GM21381 (cell line): ENCODE measurements at regions not wholly inside any gene's neighbourhood (a gene's known extent, or its start where the extent isn't known, plus 50 kb on each side); places are given as distances from the start of the nearest gene placed in this dataset.
A peak's percentile ranks its signal among the peaks of the same experiment; 100 is the strongest.
"Not testable (repeated sequence)": the region's sequence is repeated elsewhere in the genome, so short reads cannot be mapped to it uniquely, and the experiment has no call there.

Experiments used
- ATAC-seq: cut with Tn5 transposase; IDR thresholded peaks from one replicate; pipeline ENCODE4 v1.9.1; 2021; ENCODE audit warnings: mild to moderate bottlenecking, moderate library complexity; ENCODE audit not compliant: unreplicated experiment

DNA sequence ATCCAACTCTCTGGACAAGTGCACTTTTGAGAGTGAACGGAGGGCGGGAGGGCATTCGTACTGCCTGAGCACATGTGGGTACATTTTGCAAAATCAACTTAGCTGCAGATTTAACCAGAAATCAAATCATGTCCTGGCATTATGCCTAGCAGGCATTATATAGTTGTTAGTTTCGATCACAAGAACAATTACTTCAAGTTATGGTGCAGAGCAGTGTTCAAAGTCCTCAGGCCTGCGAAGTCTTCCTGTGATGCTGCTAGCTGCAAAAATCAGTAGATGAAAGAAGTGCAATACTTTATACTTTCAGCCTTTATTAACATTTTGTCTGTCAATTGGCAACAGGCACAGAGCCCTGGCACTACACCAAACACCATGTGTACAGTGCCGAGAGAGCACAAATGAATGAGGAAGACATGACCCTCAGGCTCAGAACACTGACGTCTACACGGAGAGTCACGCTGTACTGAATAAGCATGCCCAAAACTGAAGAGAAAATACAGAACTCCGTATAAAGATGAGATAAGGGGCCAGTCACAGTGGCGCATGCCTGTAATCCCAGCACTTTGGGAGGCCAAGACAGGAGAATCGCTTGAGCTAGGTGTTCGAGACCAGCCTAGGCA is 92.1 kb upstream of the CREB1 start:
- ATAC-seq, result no peak

DNA sequence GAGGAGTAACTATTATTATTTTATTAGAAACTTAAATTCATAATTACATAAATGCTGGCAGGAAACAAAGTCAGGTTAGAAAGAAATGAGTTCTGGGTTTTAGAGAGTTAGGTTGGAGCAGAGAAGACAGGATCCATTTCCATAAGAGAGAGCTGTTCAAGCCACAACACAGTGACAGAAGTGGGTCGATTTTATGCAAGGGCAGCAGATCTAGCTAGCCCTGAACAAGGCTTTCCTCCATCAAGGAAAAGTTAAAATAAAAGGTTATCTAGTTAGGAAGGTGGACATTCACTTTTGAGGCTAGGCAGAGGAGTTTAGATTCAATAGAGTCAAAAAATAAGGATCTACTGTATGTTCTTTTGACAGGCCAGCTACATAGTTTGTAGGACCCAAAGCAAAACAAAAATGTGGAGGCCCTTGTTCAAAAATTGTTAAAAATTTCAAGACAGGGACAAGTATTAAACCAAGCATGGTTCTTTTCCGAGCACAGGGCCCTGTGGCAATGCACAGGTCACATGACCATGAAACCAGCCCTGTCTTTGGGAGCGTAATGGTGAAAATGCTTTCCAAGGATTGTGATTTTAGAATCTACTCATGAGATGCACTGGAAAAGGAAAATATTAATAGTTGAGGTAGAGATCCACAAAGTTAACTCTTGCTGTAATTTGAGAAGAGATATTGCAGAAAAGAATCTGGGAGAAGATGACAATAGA is 91.2 kb upstream of the CREB1 start:
- ATAC-seq, result no peak

GRCh38 chr2:207439881-207440280 is 89.9 kb upstream of the CREB1 start:
- ATAC-seq, result not testable (repeated sequence)

DNA sequence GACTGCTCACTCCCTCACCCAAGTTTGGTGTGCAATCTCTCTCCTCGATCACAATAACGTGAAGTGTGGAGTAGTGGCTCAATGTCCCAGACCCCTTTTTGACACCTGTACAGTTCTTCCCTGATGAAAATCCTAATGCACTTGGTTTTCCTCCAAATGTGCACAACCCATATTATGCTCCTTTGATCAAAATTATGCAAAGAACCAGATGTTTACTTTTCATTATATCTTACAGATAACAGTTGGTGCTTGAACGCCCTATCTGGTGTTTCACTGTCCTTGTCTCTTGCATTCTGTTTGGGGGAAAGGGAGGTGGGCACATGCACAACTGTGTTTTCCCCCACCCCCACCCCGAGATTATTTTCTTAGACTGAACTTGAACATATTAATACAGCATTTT is 85.0 kb upstream of the CREB1 start:
- ATAC-seq, result no peak

GRCh38 chr2:207446653-207447052 is 83.1 kb upstream of the CREB1 start:
- ATAC-seq, result no peak

- no peak for ATAC-seq
Observed at GRCh38 chr2:207448006-207448405, 81.8 kb upstream of the CREB1 start.

GRCh38 chr2:207449642-207450165 is 80.1 kb upstream of the CREB1 start:
- ATAC-seq, result no peak

DNA sequence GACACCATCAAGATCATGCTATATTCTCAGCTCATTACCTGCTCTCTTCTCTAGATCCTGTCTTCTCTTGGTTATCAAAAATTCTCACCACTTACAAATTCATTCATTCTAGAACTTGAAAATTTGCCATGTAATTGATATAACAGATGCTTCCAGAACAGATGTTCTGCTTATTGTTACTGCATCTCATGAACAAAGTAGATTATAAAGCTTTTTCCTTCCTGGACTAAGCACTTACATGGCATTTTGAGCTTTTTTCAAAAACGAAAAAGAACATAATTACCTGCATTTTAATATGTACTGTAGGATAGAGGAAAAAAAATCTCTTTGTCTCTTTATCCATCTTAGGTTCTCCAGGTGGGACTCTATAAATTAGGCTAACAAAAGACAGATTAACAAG is 79.6 kb upstream of the CREB1 start:
- no peak for ATAC-seq

DNA sequence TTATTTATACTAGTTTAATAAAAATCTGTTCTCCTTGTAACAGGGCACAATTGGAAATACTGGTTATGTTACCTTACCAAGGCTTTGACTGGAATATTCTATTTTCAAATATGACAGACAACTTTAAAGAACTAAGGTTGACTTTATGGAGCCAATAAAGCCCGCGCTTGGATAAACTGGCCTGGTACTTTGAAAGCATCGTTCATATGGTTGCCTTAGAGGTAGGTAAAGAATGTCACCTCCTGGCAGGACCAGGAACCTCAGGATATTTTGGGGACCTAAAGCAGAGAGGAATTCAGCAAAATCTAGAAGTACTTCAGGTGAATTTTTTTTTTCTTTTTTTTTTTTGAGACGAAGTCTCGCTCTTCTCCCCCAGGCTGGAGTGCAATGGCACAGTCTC is 71.2 kb upstream of the CREB1 start:
- ATAC-seq, result no peak

DNA sequence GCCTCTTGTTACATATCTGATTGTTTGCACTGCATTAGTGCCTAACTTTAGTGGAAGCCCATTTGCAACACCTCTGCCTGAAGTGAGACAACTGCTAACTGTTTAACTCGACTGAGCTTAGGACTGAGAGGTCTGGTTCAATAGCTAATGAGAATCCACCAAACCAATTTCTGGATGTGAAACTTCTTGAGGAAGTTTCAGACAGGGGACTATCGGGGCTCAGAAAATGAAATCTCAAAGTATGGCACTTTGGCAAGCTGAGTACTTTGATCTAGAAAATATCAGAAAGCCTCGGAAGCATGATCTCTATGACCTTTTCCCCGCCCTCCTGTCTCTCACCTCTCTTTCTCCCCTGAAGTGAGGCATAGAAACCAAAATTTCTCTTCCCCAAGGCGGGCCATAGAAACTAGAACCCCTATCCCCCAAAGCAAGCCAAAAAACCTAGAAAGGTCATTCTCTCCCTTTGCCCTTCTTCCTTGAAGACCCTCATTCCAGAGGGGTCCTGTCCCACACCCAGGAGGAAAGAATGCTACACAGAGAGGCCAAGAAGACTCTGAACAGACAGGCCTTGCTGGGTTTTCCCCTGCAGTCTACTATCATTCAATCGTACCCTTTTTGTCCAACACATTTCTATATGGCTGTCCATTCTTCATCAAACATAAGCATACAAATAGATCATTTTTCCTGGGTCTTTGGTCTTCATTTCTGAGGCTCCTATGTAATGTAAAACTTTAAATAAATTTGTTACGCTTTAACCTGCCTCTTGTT is 69.6 kb upstream of the CREB1 start:
- ATAC-seq, result peak; percentile 91

- no peak for ATAC-seq
Observed at GRCh38 chr2:207463433-207463832, 66.3 kb upstream of the CREB1 start.

- ATAC-seq, result no peak
Observed at GRCh38 chr2:207464007-207464406, 65.8 kb upstream of the CREB1 start.

DNA sequence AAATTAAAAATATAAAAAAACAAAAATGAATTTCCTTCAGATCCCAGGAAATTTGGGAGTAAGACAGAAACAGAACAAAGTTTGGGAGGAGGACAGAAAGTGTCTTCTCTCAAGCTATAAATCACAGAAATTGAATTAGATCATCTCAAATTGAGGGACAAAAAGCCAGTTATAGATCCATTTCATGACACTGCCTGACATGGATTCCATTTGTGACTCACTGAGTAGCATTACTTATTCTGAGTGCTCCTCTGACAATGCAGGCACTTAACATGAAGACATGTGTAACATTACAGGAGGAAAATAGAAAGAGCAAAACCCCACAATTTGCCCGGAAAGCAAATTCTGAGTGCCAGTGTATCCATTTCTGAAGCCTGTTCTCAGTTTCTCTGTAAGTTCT is 63.9 kb upstream of the CREB1 start:
- ATAC-seq, result no peak

GRCh38 chr2:207467716-207468347 is 61.9 kb upstream of the CREB1 start:
- peak; percentile 59 for ATAC-seq

GRCh38 chr2:207468488-207468887 is 61.3 kb upstream of the CREB1 start:
- ATAC-seq, result no peak

GRCh38 chr2:207469451-207469850 is 60.3 kb upstream of the CREB1 start:
- ATAC-seq, result no peak

- ATAC-seq, result no peak
Observed at GRCh38 chr2:207469943-207470729, 59.6 kb upstream of the CREB1 start.

DNA sequence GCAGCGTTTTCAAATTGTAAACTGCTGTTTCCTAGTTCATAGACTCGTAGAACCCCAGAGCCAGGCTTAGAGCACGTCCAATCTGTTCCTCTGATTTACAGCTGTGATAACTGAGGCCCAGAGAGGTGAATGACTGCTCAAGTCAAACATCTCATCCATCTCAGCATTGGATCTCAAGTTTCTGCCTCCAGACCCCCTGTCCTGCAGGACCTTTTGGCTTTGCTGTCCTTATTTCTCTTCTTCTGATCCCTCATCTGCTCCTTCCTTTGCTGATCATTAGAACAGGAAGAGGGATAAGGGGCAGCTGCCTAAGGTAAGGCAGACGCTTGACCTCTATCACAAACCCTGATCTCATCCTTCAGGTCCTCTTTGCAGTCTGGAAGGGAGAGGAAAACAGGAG is 58.5 kb upstream of the CREB1 start:
- no peak for ATAC-seq

DNA sequence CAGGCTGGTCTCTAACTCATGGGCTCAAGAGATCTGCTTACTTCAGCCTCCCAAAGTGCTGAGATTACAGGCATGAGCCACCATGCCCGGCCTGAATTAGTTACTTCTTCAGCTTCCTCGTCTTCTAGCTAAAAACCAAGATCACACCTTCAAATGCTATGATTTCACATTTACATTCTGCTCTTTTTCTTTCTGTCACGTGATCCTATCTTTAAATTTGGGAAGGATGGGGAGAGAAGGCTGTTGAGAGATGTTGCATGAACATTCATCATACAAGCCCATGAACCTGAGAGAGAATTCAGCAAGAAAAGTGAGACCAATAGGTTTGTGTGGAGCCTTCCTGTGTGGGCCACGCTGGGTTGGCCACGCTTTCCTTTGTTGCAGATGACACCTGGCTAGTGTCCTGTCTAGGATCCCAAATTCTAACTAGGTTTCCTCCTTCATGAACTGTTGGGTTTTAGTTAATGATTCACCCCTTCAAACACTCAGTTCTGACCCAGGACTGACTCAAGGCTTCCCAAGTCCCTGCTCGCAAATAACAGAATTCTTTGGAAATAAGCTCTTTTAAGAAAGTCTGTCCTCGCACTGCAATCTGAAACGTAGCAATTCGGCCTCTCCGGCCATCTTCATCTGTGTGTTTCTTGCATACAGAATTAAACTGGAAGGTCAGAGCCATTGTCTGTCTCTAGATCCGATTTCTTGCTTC is 57.3 kb upstream of the CREB1 start:
- no peak for ATAC-seq
